Endothelial cell (in vitro differentiated cells): ENCODE measurements at regions not wholly inside any gene's neighbourhood (a gene's known extent, or its start where the extent isn't known, plus 50 kb on each side); places are given as distances from the start of the nearest gene placed in this dataset.

Experiments
- DNase-seq: peaks from one replicate; pipeline ENCODE4 v3.0.0; 2021; ENCODE audit warnings: low spot score
- H3K27ac Mint-ChIP-seq: one replicate; pipeline ENCODE4 v1.8.0; 2021; ENCODE audit warnings: mixed read lengths, inconsistent platforms; ENCODE audit not compliant: unreplicated experiment
- H3K27me3 Mint-ChIP-seq: one replicate; pipeline ENCODE4 v1.8.0; 2021; ENCODE audit warnings: mild to moderate bottlenecking, moderate library complexity, mixed read lengths, inconsistent platforms; ENCODE audit not compliant: unreplicated experiment
- H3K36me3 Mint-ChIP-seq: one replicate; pipeline ENCODE4 v1.8.0; 2021; ENCODE audit warnings: mild to moderate bottlenecking, low read depth, mixed read lengths, inconsistent platforms; ENCODE audit not compliant: unreplicated experiment
- H3K4me1 Mint-ChIP-seq: one replicate; pipeline ENCODE4 v1.8.0; 2021; ENCODE audit warnings: mild to moderate bottlenecking, mixed read lengths, inconsistent platforms; ENCODE audit not compliant: unreplicated experiment
- H3K4me3 Mint-ChIP-seq: one replicate; pipeline ENCODE4 v1.8.0; 2021; ENCODE audit warnings: mild to moderate bottlenecking, mixed read lengths, inconsistent platforms; ENCODE audit not compliant: unreplicated experiment
- H3K9me3 Mint-ChIP-seq: one replicate; pipeline ENCODE4 v1.8.0; 2021; ENCODE audit warnings: mixed read lengths, inconsistent platforms; ENCODE audit not compliant: unreplicated experiment
- CTCF ChIP-seq: fragments of 200-600 bp; sonication (generic); IDR thresholded peaks from one replicate; pipeline ENCODE4 v1.5.0; 2021; ENCODE audit warnings: antibody characterized with exemption; ENCODE audit not compliant: unreplicated experiment

GRCh38 chr4:96152824-96153223, 312.9 kb downstream of the PDHA2 start:
- no peak for TF ChIP-seq CTCF
- no peaks in the 10 kb centered on the region for H3K36me3 Mint-ChIP-seq
- no peaks in the 10 kb centered on the region for H3K9me3 Mint-ChIP-seq
- H3K4me1 Mint-ChIP-seq: no peaks in the 10 kb centered on the region
- no peak for DNase-seq
- H3K27ac Mint-ChIP-seq: no peak overlapping the region
- peaks cover 1% of the 10 kb centered on the region for H3K27me3 Mint-ChIP-seq
- H3K4me3 Mint-ChIP-seq: no peak overlapping the region

GRCh38 chr4:96154676-96155075, 314.8 kb downstream of the PDHA2 start:
- Mint-ChIP-seq H3K9me3 (no peaks in the 10 kb centered on the region), H3K36me3 (no peaks in the 10 kb centered on the region), H3K27ac (no peak overlapping the region), H3K27me3 (peaks cover 1% of the 10 kb centered on the region), H3K4me3 (no peak overlapping the region), H3K4me1 (no peaks in the 10 kb centered on the region)
- DNase-seq: no peak
- no peak for TF ChIP-seq CTCF

GRCh38 chr4:96162636-96163035, 322.7 kb downstream of the PDHA2 start:
- Mint-ChIP-seq H3K27ac (no peak overlapping the region), H3K4me1 (no peaks in the 10 kb centered on the region), H3K9me3 (no peaks in the 10 kb centered on the region), H3K36me3 (no peaks in the 10 kb centered on the region), H3K4me3 (no peak overlapping the region), H3K27me3 (no peaks in the 10 kb centered on the region)
- no peak for TF ChIP-seq CTCF
- no peak for DNase-seq

- Mint-ChIP-seq H3K27me3 (no peaks in the 10 kb centered on the region), H3K9me3 (no peaks in the 10 kb centered on the region), H3K36me3 (no peaks in the 10 kb centered on the region), H3K4me1 (no peaks in the 10 kb centered on the region), H3K27ac (no peak overlapping the region), H3K4me3 (no peak overlapping the region)
- TF ChIP-seq CTCF: no peak
- DNase-seq: no peak
Measured at GRCh38 chr4:96164814-96165351, 325.0 kb downstream of the PDHA2 start.

- H3K36me3 Mint-ChIP-seq: no peaks in the 10 kb centered on the region
- H3K4me3 Mint-ChIP-seq: no peak overlapping the region
- DNase-seq: no peak
- no peaks in the 10 kb centered on the region for H3K27me3 Mint-ChIP-seq
- no peak for TF ChIP-seq CTCF
- no peaks in the 10 kb centered on the region for H3K9me3 Mint-ChIP-seq
- no peak overlapping the region for H3K27ac Mint-ChIP-seq
- H3K4me1 Mint-ChIP-seq: no peaks in the 10 kb centered on the region
Measured at GRCh38 chr4:96166806-96167205, 326.9 kb downstream of the PDHA2 start.
